Caco-2 (cell line): ENCODE measurements at regions not wholly inside any gene's neighbourhood (a gene's known extent, or its start where the extent isn't known, plus 50 kb on each side); places are given as distances from the start of the nearest gene placed in this dataset.

Source experiments
- BruUV-seq: library from RNA; stranded (reverse); fragments of 400-500 nt; replicated peaks from 2 replicates; lab custom pipeline; 2021; lab: Mats Ljungman, UMichigan
- CTCF ChIA-PET: fragments of 300-600 bp; sonication (Branson Sonifier 250); formaldehyde crosslinking; loops from one replicate; lab custom pipeline; 2022; ENCODE audit warnings: antibody characterized with exemption; lab: Charles Lee
- POLR2A ChIA-PET: fragments of 300-600 bp; sonication (Branson Sonifier 250); formaldehyde crosslinking; loops from one replicate; lab custom pipeline; 2022; ENCODE audit warnings: antibody characterized with exemption; lab: Charles Lee
- DNase-seq, 2 experiments: peaks; one replicate each; pipeline versions ENCODE4 v3.0.0 to v3.0.0-alpha.2; 2020 to 2022
- H3K27me3 ChIP-seq: replicated peaks from 2 replicates; pipeline ENCODE4 v1.6.0; 2011; ENCODE audit warnings: low read length; ENCODE audit not compliant: control insufficient read depth, insufficient read depth
- H3K36me3 ChIP-seq: 2 replicates; pipeline ENCODE4 v1.5.1; 2011; ENCODE audit warnings: low read length; ENCODE audit not compliant: control insufficient read depth, insufficient read depth
- H3K4me1 ChIP-seq: fragments of 250-450 bp; sonication (Bioruptor Pico); 2 replicates; pipeline ENCODE4 v1.5.1; 2020; ENCODE audit warnings: mild to moderate bottlenecking
- H3K4me3 ChIP-seq: 2 replicates; pipeline ENCODE4 v1.5.1; 2011; ENCODE audit warnings: low read depth, mild to moderate bottlenecking, control low read depth, low read length
- H3K9me3 ChIP-seq: fragments of 250-450 bp; sonication (Bioruptor Pico); 2 replicates; pipeline ENCODE4 v1.5.1; 2020; ENCODE audit warnings: mild to moderate bottlenecking, moderate library complexity
- H3K27ac Mint-ChIP-seq: one replicate; pipeline ENCODE4 v1.8.0; 2022; ENCODE audit warnings: mixed read lengths; ENCODE audit not compliant: unreplicated experiment
- H3K27me3 Mint-ChIP-seq: one replicate; pipeline ENCODE4 v1.8.0; 2022; ENCODE audit warnings: mixed read lengths; ENCODE audit not compliant: insufficient read depth, unreplicated experiment
- H3K36me3 Mint-ChIP-seq: one replicate; pipeline ENCODE4 v1.8.0; 2022; ENCODE audit warnings: mild to moderate bottlenecking, mixed read lengths; ENCODE audit not compliant: insufficient read depth, unreplicated experiment
- H3K4me1 Mint-ChIP-seq: one replicate; pipeline ENCODE4 v1.8.0; 2022; ENCODE audit warnings: low read depth, mixed read lengths; ENCODE audit not compliant: unreplicated experiment
- H3K4me3 Mint-ChIP-seq: one replicate; pipeline ENCODE4 v1.8.0; 2022; ENCODE audit warnings: mild to moderate bottlenecking, moderate library complexity, mixed read lengths; ENCODE audit not compliant: unreplicated experiment
- H3K9me3 Mint-ChIP-seq: one replicate; pipeline ENCODE4 v1.8.0; 2022; ENCODE audit warnings: mixed read lengths; ENCODE audit not compliant: unreplicated experiment
- intact Hi-C: fragments of 100-400 bp; cut with micrococcal nuclease; formaldehyde crosslinking; loops from one replicate; pipeline ENCODE4 v1.10.0; 2022; ENCODE audit not compliant: unreplicated experiment
- TF ChIP-seq, protein P1 (sequence below), 2 experiments: fragments of 200-600 bp in 1 of 2; IDR thresholded peaks; 1 replicate in 1 of 2; 2 replicates in 1 of 2; pipeline versions ENCODE4 v1.5.1 to v1.8.0; 2011 to 2022; ENCODE audit warnings: antibody characterized with exemption in 1 of 2, control low read depth in 1 of 2, inconsistent platforms in 1 of 2, low read depth in 1 of 2, low read length in 1 of 2, mild to moderate bottlenecking in 1 of 2, moderate library complexity in 1 of 2; ENCODE audit not compliant: insufficient read depth in 1 of 2, severe bottlenecking in 1 of 2, unreplicated experiment in 1 of 2

- Histone ChIP-seq H3K27me3 (no peaks in the 10 kb centered on the region), H3K4me1 (no peaks in the 10 kb centered on the region; the same call in 1 of the 2 replicates), H3K9me3 (peaks cover 4% of the 10 kb centered on the region), H3K36me3 (no peaks in the 10 kb centered on the region), H3K4me3 (no peak overlapping the region)
- Mint-ChIP-seq H3K36me3 (no peaks in the 10 kb centered on the region), H3K27ac (no peak overlapping the region), H3K9me3 (no peaks in the 10 kb centered on the region), H3K4me3 (no peak overlapping the region), H3K4me1 (peaks cover 7% of the 10 kb centered on the region), H3K27me3 (no peaks in the 10 kb centered on the region)
- ChIA-PET POLR2A (no interaction called here), CTCF (no interaction called here)
- BruUV-seq: no TSS peak
- TF ChIP-seq, protein P1, sequence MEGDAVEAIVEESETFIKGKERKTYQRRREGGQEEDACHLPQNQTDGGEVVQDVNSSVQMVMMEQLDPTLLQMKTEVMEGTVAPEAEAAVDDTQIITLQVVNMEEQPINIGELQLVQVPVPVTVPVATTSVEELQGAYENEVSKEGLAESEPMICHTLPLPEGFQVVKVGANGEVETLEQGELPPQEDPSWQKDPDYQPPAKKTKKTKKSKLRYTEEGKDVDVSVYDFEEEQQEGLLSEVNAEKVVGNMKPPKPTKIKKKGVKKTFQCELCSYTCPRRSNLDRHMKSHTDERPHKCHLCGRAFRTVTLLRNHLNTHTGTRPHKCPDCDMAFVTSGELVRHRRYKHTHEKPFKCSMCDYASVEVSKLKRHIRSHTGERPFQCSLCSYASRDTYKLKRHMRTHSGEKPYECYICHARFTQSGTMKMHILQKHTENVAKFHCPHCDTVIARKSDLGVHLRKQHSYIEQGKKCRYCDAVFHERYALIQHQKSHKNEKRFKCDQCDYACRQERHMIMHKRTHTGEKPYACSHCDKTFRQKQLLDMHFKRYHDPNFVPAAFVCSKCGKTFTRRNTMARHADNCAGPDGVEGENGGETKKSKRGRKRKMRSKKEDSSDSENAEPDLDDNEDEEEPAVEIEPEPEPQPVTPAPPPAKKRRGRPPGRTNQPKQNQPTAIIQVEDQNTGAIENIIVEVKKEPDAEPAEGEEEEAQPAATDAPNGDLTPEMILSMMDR (IDR thresholded peaks at IDR 0.05; ENCODE audit: insufficient read depth in 1 of 2, low read depth in 1 of 2, low read length in 1 of 2, severe bottlenecking in 1 of 2, unreplicated experiment in 1 of 2): no peak
- intact Hi-C loops: no loop called here
- DNase-seq: no peak
These were observed 112.0 kb downstream of the TMX1 start for GRCh38 chr14:51351997-51352396.

GRCh38 chr14:51353901-51354300 is 113.9 kb downstream of the TMX1 start:
- TF ChIP-seq, protein P1 (IDR thresholded peaks at IDR 0.05; ENCODE audit: insufficient read depth in 1 of 2, low read depth in 1 of 2, low read length in 1 of 2, severe bottlenecking in 1 of 2, unreplicated experiment in 1 of 2): no peak
- Mint-ChIP-seq H3K27me3 (no peaks in the 10 kb centered on the region), H3K36me3 (no peaks in the 10 kb centered on the region), H3K4me1 (peaks cover 7% of the 10 kb centered on the region), H3K27ac (no peak overlapping the region), H3K9me3 (no peaks in the 10 kb centered on the region), H3K4me3 (no peak overlapping the region)
- Histone ChIP-seq H3K9me3 (no peaks in the 10 kb centered on the region), H3K4me1 (no peaks in the 10 kb centered on the region; the same call in 1 of the 2 replicates), H3K27me3 (no peaks in the 10 kb centered on the region), H3K36me3 (no peaks in the 10 kb centered on the region), H3K4me3 (no peak overlapping the region)
- no peak for DNase-seq
- BruUV-seq: no TSS peak
- ChIA-PET POLR2A (no interaction called here), CTCF (no interaction called here)
- intact Hi-C loops: no loop called here

- Mint-ChIP-seq H3K27me3 (no peaks in the 10 kb centered on the region), H3K27ac (no peak overlapping the region), H3K4me3 (no peak overlapping the region), H3K36me3 (no peaks in the 10 kb centered on the region), H3K9me3 (no peaks in the 10 kb centered on the region), H3K4me1 (peaks cover 7% of the 10 kb centered on the region)
- no peak overlapping the region for H3K4me3 ChIP-seq
- H3K27me3 ChIP-seq: no peaks in the 10 kb centered on the region
- H3K36me3 ChIP-seq: no peaks in the 10 kb centered on the region
- intact Hi-C loops: no loop called here
- no peaks in the 10 kb centered on the region for H3K9me3 ChIP-seq
- BruUV-seq: no TSS peak
- ChIA-PET CTCF (no interaction called here), POLR2A (no interaction called here)
- TF ChIP-seq, protein P1 (IDR thresholded peaks at IDR 0.05; ENCODE audit: insufficient read depth in 1 of 2, low read depth in 1 of 2, low read length in 1 of 2, severe bottlenecking in 1 of 2, unreplicated experiment in 1 of 2): no peak
- no peak for DNase-seq
- H3K4me1 ChIP-seq: no peaks in the 10 kb centered on the region; the same call in 1 of the 2 replicates
These were observed 114.8 kb downstream of the TMX1 start for GRCh38 chr14:51354846-51355245.
